Panc1 (cell line): ENCODE measurements at regions not wholly inside any gene's neighbourhood (a gene's known extent, or its start where the extent isn't known, plus 50 kb on each side); places are given as distances from the start of the nearest gene placed in this dataset.
A peak's percentile ranks its signal among the peaks of the same experiment; 100 is the strongest.
"Not testable (repeated sequence)": the region's sequence is repeated elsewhere in the genome, so short reads cannot be mapped to it uniquely, and the experiment has no call there.

Source experiments
- ATAC-seq: fragments of 200-7000 bp; cut with Tn5 transposase; 2 replicates; pipeline ENCODE4 v1.9.1; 2020; ENCODE audit warnings: mild to moderate bottlenecking, moderate library complexity
- BruUV-seq: library from RNA; stranded (reverse); fragments of 400-500 nt; replicated peaks from 2 replicates; lab custom pipeline; 2021; lab: Mats Ljungman, UMichigan
- CTCF ChIA-PET: fragments of 300-600 bp; sonication (Branson Sonifier 250); formaldehyde crosslinking; loops from one replicate; lab custom pipeline; 2022; ENCODE audit warnings: antibody characterized with exemption; lab: Charles Lee
- POLR2A ChIA-PET: fragments of 300-600 bp; sonication (Branson Sonifier 250); formaldehyde crosslinking; loops from one replicate; lab custom pipeline; 2022; ENCODE audit warnings: antibody characterized with exemption; lab: Charles Lee
- DNase-seq: peaks from one replicate; pipeline ENCODE4 v3.0.0-alpha.2; 2010; ENCODE audit warnings: low read depth, low spot score
- H3K27ac ChIP-seq: 2 replicates; pipeline ENCODE4 v1.5.1; 2011; ENCODE audit warnings: mild to moderate bottlenecking, low read length, inconsistent platforms
- H3K27me3 ChIP-seq: fragments of 200-500 bp; sonication (Bioruptor generic); 2 replicates; pipeline ENCODE4 v1.6.0; 2014; ENCODE audit warnings: low read length, inconsistent platforms; ENCODE audit not compliant: control insufficient read depth, insufficient read depth
- H3K36me3 ChIP-seq: fragments of 200-500 bp; sonication (Bioruptor generic); 2 replicates; pipeline ENCODE4 v1.5.1; 2014; ENCODE audit warnings: inconsistent platforms, mild to moderate bottlenecking, low read length, moderate library complexity; ENCODE audit not compliant: control insufficient read depth, insufficient read depth
- H3K4me1 ChIP-seq: 2 replicates; pipeline ENCODE4 v1.5.1; 2011; ENCODE audit warnings: inconsistent platforms, mild to moderate bottlenecking, low read length, moderate library complexity; ENCODE audit not compliant: control insufficient read depth, insufficient read depth
- H3K4me3 ChIP-seq, 2 experiments: 2 replicates each; pipeline ENCODE4 v1.5.1; 2011 to 2012; ENCODE audit warnings: low read depth in 2 of 2, low read length in 2 of 2, mild to moderate bottlenecking in 2 of 2, inconsistent platforms in 1 of 2, moderate library complexity in 1 of 2
- H3K9me3 ChIP-seq: fragments of 200-500 bp; sonication (Bioruptor generic); 2 replicates; pipeline ENCODE4 v1.5.1; 2014; ENCODE audit warnings: low read depth, mild to moderate bottlenecking, inconsistent platforms, low read length, moderate library complexity; ENCODE audit not compliant: control insufficient read depth, insufficient read depth
- CTCF ChIP-seq: fragments of 450-650 bp; IDR thresholded peaks from 2 replicates; pipeline ENCODE4 v1.5.1; 2017; ENCODE audit warnings: mild to moderate bottlenecking
- POLR2AphosphoS5 ChIP-seq: IDR thresholded peaks from 2 replicates; pipeline ENCODE4 v1.6.1; 2012; ENCODE audit warnings: mild to moderate bottlenecking, low read depth, low read length, moderate library complexity
- REST ChIP-seq, 2 experiments: IDR thresholded peaks; 2 replicates each; pipeline ENCODE4 v1.6.1; 2011 to 2012; ENCODE audit warnings: low read depth in 2 of 2, control low read depth in 1 of 2, low read length in 1 of 2, mild to moderate bottlenecking in 1 of 2, moderate library complexity in 1 of 2; ENCODE audit not compliant: insufficient read depth in 1 of 2
- SIN3A ChIP-seq: IDR thresholded peaks from 2 replicates; pipeline ENCODE4 v1.6.1; 2012; ENCODE audit warnings: low read depth, mild to moderate bottlenecking, low read length, moderate library complexity, borderline replicate concordance; ENCODE audit not compliant: insufficient read depth
- TCF7L2 ChIP-seq: IDR thresholded peaks from 2 replicates; pipeline ENCODE4 v1.6.1; 2011; ENCODE audit warnings: mild to moderate bottlenecking, low read depth, low read length, inconsistent platforms
- in situ Hi-C: cut with HindIII; loops from 2 replicates; pipeline ENCODE4 v1.10.0; 2016; ENCODE audit warnings: low sequenced_read_pairs, low pct_unique_long_range_greater_than_20kb
- intact Hi-C: fragments of 100-400 bp; cut with micrococcal nuclease; formaldehyde crosslinking; loops from one replicate; pipeline ENCODE4 v1.10.0; 2022; ENCODE audit not compliant: unreplicated experiment

GRCh38 chr6:33885132-33886057 lies 81.6 kb upstream of the MLN start:
- H3K4me1 ChIP-seq = peaks cover 10% of the 10 kb centered on the region; the same call in 1 of the 2 replicates

GRCh38 chr6:33883621-33884020 lies 79.8 kb upstream of the MLN start:
- H3K4me3 ChIP-seq, CTCF ChIA-PET, H3K36me3 ChIP-seq: not testable (repeated sequence)

More at GRCh38 chr6:33885132-33886057, 81.6 kb upstream of the MLN start:
- ATAC-seq (peak; percentile 91), DNase-seq (peak; percentile 22)
- TF ChIP-seq SIN3A (no peak), REST (IDR thresholded peaks at IDR 0.05; ENCODE audit: insufficient read depth in 1 of 2, low read depth in 2 of 2, low read length in 1 of 2) (no peak), TCF7L2 (no peak), POLR2AphosphoS5 (no peak), CTCF (no peak)
- Histone ChIP-seq H3K9me3 (no peaks in the 10 kb centered on the region), H3K36me3 (no peaks in the 10 kb centered on the region), H3K4me3 (no peak overlapping the region), H3K27me3 (no peaks in the 10 kb centered on the region), H3K27ac (no peak overlapping the region)
- CTCF ChIA-PET = interaction anchor here (0.6 kb wide), 1 partner anchor 18 kb away, joined by 6 read pairs; no protein-coding TSS in a partner anchor
- intact Hi-C loops = no loop called here
- POLR2A ChIA-PET = interaction anchor here (0.6 kb wide), 1 partner anchor 207 kb away, joined by 5 read pairs; no protein-coding TSS in a partner anchor
- in situ Hi-C loops = no loop called here
- no TSS peak for BruUV-seq

More at GRCh38 chr6:33883621-33884020, 79.8 kb upstream of the MLN start:
- intact Hi-C loops, H3K27me3 ChIP-seq, ATAC-seq, in situ Hi-C loops, DNase-seq, BruUV-seq, H3K4me1 ChIP-seq, H3K27ac ChIP-seq, H3K9me3 ChIP-seq: not testable (repeated sequence)
- POLR2A ChIA-PET = interaction anchor here (0.6 kb wide), 1 partner anchor 71 kb away, joined by 3 read pairs; no protein-coding TSS in a partner anchor
